CD8-positive, alpha-beta memory T cell (primary cell): ENCODE measurements at regions not wholly inside any gene's neighbourhood (a gene's known extent, or its start where the extent isn't known, plus 50 kb on each side); places are given as distances from the start of the nearest gene placed in this dataset.
A peak's percentile ranks its signal among the peaks of the same experiment; 100 is the strongest.
"Not testable (repeated sequence)": the region's sequence is repeated elsewhere in the genome, so short reads cannot be mapped to it uniquely, and the experiment has no call there.

Experiments used
- CTCF ChIA-PET: fragments of 350-600 bp; sonication (Branson Sonifier 250); formaldehyde crosslinking; loops from one replicate; lab custom pipeline; 2021; ENCODE audit warnings: antibody characterized with exemption; lab: Charles Lee
- POLR2A ChIA-PET: fragments of 350-600 bp; sonication (Branson Sonifier 250); formaldehyde crosslinking; loops from one replicate; lab custom pipeline; 2021; ENCODE audit warnings: antibody characterized with exemption; lab: Charles Lee
- DNase-seq, 5 donors: peaks; one replicate each; pipeline versions ENCODE4 v3.0.0 to v3.0.0-alpha.2; 2020 to 2022; ENCODE audit warnings: mixed read lengths in 1 of 5
- H3K27ac ChIP-seq: one replicate; pipeline ENCODE4 v1.7.0; 2013; ENCODE audit warnings: low read depth, mild to moderate bottlenecking, low read length, moderate library complexity
- H3K27me3 ChIP-seq: 2 replicates; pipeline ENCODE4 v1.7.0; 2013; ENCODE audit warnings: low read length, mild to moderate bottlenecking; ENCODE audit not compliant: insufficient read depth, poor library complexity, severe bottlenecking
- H3K36me3 ChIP-seq: 2 replicates; pipeline ENCODE4 v1.7.0; 2013; ENCODE audit warnings: mild to moderate bottlenecking, low read length, moderate library complexity; ENCODE audit not compliant: insufficient read depth
- H3K4me1 ChIP-seq: 2 replicates; pipeline ENCODE4 v1.7.0; 2013; ENCODE audit warnings: mild to moderate bottlenecking, low read length, moderate library complexity; ENCODE audit not compliant: insufficient read depth
- H3K4me3 ChIP-seq: 2 replicates; pipeline ENCODE4 v1.7.0; 2013; ENCODE audit warnings: mild to moderate bottlenecking, low read length
- H3K9me3 ChIP-seq: 2 replicates; pipeline ENCODE4 v1.7.0; 2013; ENCODE audit warnings: mild to moderate bottlenecking, low read length
- H3K27ac Mint-ChIP-seq, 8 donors: one replicate each; pipeline ENCODE4 v1.8.0; 2020 to 2021; ENCODE audit warnings: mixed read lengths in 8 of 8, mild to moderate bottlenecking in 6 of 8, inconsistent platforms in 3 of 8, moderate library complexity in 3 of 8
- H3K27me3 Mint-ChIP-seq, 2 donors: one replicate each; pipeline ENCODE4 v1.8.0; 2020 to 2021; ENCODE audit warnings: mixed read lengths in 2 of 2, mild to moderate bottlenecking in 1 of 2, moderate library complexity in 1 of 2
- H3K36me3 Mint-ChIP-seq, 3 donors: one replicate each; pipeline ENCODE4 v1.8.0; 2020 to 2021; ENCODE audit warnings: mixed read lengths in 3 of 3, inconsistent platforms in 1 of 3, mild to moderate bottlenecking in 1 of 3
- H3K4me1 Mint-ChIP-seq, 3 donors: one replicate each; pipeline ENCODE4 v1.8.0; 2020 to 2021; ENCODE audit warnings: mixed read lengths in 3 of 3, inconsistent platforms in 1 of 3, mild to moderate bottlenecking in 1 of 3
- H3K4me3 Mint-ChIP-seq, 7 donors: one replicate each; pipeline ENCODE4 v1.8.0; 2020 to 2021; ENCODE audit warnings: mixed read lengths in 7 of 7, mild to moderate bottlenecking in 6 of 7, moderate library complexity in 4 of 7, inconsistent platforms in 2 of 7
- H3K9me3 Mint-ChIP-seq, 5 donors: one replicate each; pipeline ENCODE4 v1.8.0; 2020 to 2022; ENCODE audit warnings: mixed read lengths in 5 of 5, mild to moderate bottlenecking in 3 of 5, moderate library complexity in 2 of 5, inconsistent platforms in 1 of 5

DNA sequence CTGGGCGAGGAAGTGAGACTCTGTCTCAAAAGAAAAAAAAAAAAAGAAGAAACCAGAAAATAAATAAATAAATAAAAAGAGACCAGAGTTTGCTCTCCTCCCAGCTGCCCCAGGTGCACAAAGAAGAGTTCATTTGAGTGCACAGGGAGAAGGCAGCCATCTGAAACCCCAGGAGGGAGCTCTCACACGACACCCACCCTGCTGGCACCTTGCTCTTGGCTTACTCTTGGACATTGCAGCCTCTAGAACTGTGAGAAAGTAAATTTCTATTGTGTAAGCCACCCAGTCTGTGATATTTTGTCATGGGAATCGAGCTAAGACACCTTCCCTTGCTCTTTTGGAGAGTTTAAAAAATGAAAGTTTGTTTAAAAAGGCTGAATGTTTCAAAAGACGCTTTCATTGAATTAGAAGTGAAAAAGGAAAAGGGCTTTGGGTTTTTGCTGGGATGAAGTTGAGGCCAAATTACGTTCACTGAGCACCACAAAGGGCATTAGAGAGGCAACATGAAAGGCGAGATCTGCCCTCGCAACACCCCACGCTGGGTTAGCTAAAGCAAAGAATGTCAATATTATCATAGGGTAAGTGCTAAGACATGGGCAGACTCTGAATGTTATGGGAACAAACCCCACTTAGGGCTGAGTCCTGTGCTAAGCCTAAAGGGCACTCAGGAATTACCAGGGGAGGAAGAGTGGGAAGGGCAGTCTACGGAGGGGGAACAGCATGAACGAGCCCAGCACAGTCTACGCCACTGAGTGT is 128.9 kb upstream of the RIOK3 start:
- Histone ChIP-seq H3K4me3 (no peak overlapping the region), H3K27ac (no peak overlapping the region), H3K27me3 (no peaks in the 10 kb centered on the region), H3K9me3 (no peaks in the 10 kb centered on the region), H3K4me1 (no peaks in the 10 kb centered on the region), H3K36me3 (no peaks in the 10 kb centered on the region)
- DNase-seq = no peak
- H3K27me3 Mint-ChIP-seq = peaks cover 2 to 5% of the 10 kb centered on the region in 2 donors
- H3K4me1 Mint-ChIP-seq = no peaks in the 10 kb centered on the region
- H3K4me3 Mint-ChIP-seq = no peak overlapping the region
- ChIA-PET POLR2A (no interaction called here), CTCF (no interaction called here)
- H3K9me3 Mint-ChIP-seq = peaks cover 0 to 3% (median 0%) of the 10 kb centered on the region in 5 donors
- no peak overlapping the region for H3K27ac Mint-ChIP-seq
- peaks cover 3 to 32% (median 4%) of the 10 kb centered on the region in 3 donors for H3K36me3 Mint-ChIP-seq

DNA sequence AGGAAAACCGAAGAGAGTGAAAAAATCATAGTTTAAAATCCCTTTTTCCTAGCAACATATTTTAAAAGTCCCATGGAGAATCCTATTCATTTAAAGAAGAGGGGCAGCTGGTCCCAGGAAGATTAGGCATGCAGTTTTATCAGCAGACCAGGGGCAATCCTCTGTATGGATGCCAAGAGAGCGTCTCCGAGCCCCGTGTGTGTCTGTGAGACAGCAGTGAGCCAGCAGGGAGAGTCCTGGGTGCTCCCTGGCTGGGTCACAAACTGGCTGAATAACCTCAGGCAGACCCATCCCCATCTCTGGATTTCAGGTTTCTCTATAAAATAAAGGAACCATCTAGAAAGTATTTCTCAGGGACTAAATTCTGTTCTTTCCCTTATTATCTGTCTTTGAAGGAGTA is 128.2 kb upstream of the RIOK3 start:
- Histone ChIP-seq H3K27me3 (no peaks in the 10 kb centered on the region), H3K4me1 (no peaks in the 10 kb centered on the region), H3K9me3 (no peaks in the 10 kb centered on the region), H3K36me3 (no peaks in the 10 kb centered on the region), H3K27ac (no peak overlapping the region), H3K4me3 (no peak overlapping the region)
- Mint-ChIP-seq H3K4me1 (no peaks in the 10 kb centered on the region), H3K36me3 (peaks cover 3 to 36% (median 6%) of the 10 kb centered on the region in 3 donors), H3K9me3 (peaks cover 0 to 5% (median 0%) of the 10 kb centered on the region in 5 donors), H3K4me3 (no peak overlapping the region), H3K27me3 (peaks cover 2 to 5% of the 10 kb centered on the region in 2 donors), H3K27ac (no peak overlapping the region)
- ChIA-PET CTCF (no interaction called here), POLR2A (no interaction called here)
- DNase-seq = no peak

DNA sequence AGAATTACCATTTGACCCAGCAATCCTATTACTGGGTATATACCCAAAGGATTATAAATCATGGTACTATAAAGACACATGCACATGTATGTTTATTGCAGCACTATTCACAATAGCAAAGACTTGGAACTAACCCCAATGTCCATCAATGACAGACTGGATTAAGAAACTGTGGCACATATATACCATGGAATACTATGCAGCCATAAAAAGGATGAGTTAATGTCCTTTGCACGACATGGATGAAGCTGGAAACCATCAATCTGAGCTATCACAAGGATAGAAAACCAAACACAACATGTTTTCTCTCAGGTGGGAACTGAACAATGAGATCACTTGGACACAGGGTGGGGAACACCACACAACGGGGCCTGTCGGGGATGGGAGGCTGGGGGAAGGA is 123.4 kb upstream of the RIOK3 start:
- H3K9me3 Mint-ChIP-seq, H3K9me3 ChIP-seq, H3K36me3 ChIP-seq, H3K4me1 Mint-ChIP-seq, H3K4me3 Mint-ChIP-seq, DNase-seq, H3K4me1 ChIP-seq, H3K27me3 Mint-ChIP-seq, H3K27me3 ChIP-seq, H3K27ac ChIP-seq, CTCF ChIA-PET, H3K4me3 ChIP-seq, POLR2A ChIA-PET: not testable (repeated sequence)
- Mint-ChIP-seq H3K36me3 (peaks cover 3 to 44% (median 8%) of the 10 kb centered on the region in 3 donors), H3K27ac (peak overlapping the region in 1 of 8 donors; percentile 34)

DNA sequence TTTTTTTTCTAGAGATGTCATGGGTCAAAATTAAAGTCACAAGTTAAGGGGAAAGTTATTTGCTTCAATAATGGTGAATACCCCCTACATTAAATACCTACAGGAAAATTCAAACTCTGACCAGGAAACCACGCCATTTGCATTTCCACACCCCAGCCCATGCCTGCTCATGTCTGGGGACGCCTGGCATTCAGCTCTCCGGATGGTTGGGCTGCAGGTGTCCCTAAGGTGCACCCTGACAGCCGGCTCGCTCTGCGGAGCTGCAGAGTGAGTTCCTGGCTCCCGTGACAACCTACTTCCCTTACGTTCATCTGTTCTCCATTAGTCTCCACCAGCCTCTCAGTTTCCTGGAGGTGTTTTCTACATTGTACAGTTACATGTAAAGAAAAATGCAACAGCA is 122.7 kb upstream of the RIOK3 start:
- Mint-ChIP-seq H3K9me3 (peaks cover 0 to 2% (median 0%) of the 10 kb centered on the region in 5 donors), H3K4me1 (no peaks in the 10 kb centered on the region), H3K27me3 (peaks cover 0 to 3% of the 10 kb centered on the region in 2 donors), H3K27ac (no peak overlapping the region), H3K36me3 (peaks cover 3 to 39% (median 4%) of the 10 kb centered on the region in 3 donors), H3K4me3 (no peak overlapping the region)
- no peak for DNase-seq
- POLR2A ChIA-PET = no interaction called here
- no peaks in the 10 kb centered on the region for H3K9me3 ChIP-seq
- no peak overlapping the region for H3K4me3 ChIP-seq
- no peak overlapping the region for H3K27ac ChIP-seq
- CTCF ChIA-PET = no interaction called here
- no peaks in the 10 kb centered on the region for H3K36me3 ChIP-seq
- H3K4me1 ChIP-seq = no peaks in the 10 kb centered on the region
- H3K27me3 ChIP-seq = no peaks in the 10 kb centered on the region

DNA sequence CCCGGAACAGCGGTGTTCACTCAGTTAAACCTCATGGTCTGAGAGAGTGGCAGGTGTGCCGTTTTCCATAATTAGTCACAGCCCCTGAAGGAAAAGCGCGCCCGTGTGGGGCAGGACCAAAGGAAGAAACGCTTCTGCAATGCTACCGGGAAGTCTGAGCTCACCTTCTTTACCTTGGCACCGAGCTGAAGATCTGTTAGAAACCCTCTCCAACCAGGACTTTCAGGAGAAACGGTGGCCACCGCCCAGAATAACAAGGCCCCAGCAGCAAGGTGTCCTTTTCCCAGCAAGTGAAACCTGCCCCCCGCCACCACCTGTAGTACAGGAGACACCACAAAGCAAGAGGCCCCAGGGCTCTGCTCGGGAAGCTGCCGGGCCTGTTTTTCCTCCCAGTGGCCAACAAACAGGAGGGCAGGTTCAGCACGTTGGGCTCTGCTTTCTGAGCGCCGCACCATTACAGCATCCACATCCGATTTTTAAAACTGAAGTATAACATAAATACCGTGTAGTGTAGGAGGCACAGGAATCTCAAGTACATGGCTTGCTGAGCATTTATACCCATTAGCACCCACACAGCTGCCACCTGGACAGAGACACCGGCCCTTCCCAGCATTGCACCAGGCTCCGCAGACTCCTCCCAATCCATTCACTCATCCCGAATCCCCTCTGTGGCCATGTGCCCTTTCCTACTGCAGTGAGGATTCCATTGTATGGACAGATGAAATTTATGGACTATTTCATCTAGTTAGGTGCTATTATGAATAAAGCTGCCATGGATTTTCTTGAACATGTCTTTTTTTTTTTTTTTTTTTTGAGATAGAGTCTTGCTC is 121.8 kb upstream of the RIOK3 start:
- ChIA-PET POLR2A (no interaction called here), CTCF (no interaction called here)
- no peak for DNase-seq
- H3K9me3 ChIP-seq = no peaks in the 10 kb centered on the region
- Mint-ChIP-seq H3K4me3 (no peak overlapping the region), H3K4me1 (no peaks in the 10 kb centered on the region), H3K27me3 (peaks cover 0 to 3% of the 10 kb centered on the region in 2 donors), H3K36me3 (peaks cover 3 to 38% (median 4%) of the 10 kb centered on the region in 3 donors), H3K9me3 (peaks cover 0 to 2% (median 0%) of the 10 kb centered on the region in 5 donors), H3K27ac (no peak overlapping the region)
- H3K27me3 ChIP-seq = no peaks in the 10 kb centered on the region
- no peak overlapping the region for H3K4me3 ChIP-seq
- H3K4me1 ChIP-seq = no peaks in the 10 kb centered on the region
- H3K27ac ChIP-seq = no peak overlapping the region
- no peaks in the 10 kb centered on the region for H3K36me3 ChIP-seq

DNA sequence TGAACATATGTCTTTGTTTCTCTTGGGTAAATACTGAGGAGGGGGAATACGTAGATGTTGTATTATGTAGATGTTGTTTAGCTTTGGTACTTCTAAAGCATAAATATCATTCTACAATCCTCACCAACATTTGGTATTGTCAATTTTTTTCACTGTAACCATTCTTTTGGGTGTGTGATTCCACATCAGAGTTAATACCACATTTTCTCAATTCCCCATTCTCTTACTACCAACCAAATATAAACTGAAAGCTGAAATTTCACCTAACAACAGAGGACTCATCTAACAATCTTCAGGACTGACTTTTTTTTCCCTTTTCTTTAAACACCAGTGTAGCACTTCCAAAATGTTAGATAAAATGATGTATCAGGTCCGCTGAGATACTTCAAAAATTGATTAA is 120.7 kb upstream of the RIOK3 start:
- Histone ChIP-seq H3K4me3 (no peak overlapping the region), H3K9me3 (no peaks in the 10 kb centered on the region), H3K27me3 (no peaks in the 10 kb centered on the region), H3K36me3 (no peaks in the 10 kb centered on the region), H3K27ac (no peak overlapping the region), H3K4me1 (no peaks in the 10 kb centered on the region)
- no peak for DNase-seq
- no peak overlapping the region for H3K4me3 Mint-ChIP-seq
- ChIA-PET CTCF (no interaction called here), POLR2A (no interaction called here)
- H3K9me3 Mint-ChIP-seq = peaks cover 0 to 2% (median 0%) of the 10 kb centered on the region in 5 donors
- H3K36me3 Mint-ChIP-seq = peaks cover 1 to 31% (median 5%) of the 10 kb centered on the region in 3 donors
- peaks cover 0 to 1% of the 10 kb centered on the region in 2 donors for H3K27me3 Mint-ChIP-seq
- H3K4me1 Mint-ChIP-seq = no peaks in the 10 kb centered on the region
- H3K27ac Mint-ChIP-seq = no peak overlapping the region

DNA sequence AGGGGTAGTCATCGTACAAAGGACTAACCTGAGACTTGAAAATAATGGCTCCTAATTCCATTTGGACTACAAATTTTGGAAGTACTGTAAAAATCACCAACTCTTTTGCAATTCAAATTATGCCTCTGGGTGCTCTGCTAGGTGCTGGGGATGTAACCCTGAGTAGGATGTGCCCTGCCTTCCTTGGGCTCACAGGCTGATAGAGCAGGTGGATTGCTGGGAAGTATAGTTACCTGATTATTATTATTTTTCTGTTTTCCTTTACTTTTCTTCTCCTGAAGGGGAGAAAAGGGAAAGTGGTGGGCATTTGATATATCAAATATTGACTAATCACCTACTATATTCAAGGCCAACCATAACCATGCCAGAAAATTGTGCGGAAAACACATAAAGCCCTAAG is 119.3 kb upstream of the RIOK3 start:
- ChIA-PET CTCF (no interaction called here), POLR2A (no interaction called here)
- Mint-ChIP-seq H3K27me3 (peaks cover 0 to 1% of the 10 kb centered on the region in 2 donors), H3K9me3 (peaks cover 0 to 2% (median 0%) of the 10 kb centered on the region in 5 donors), H3K27ac (no peak overlapping the region), H3K4me1 (no peaks in the 10 kb centered on the region), H3K36me3 (peaks cover 0 to 19% (median 5%) of the 10 kb centered on the region in 3 donors), H3K4me3 (no peak overlapping the region)
- Histone ChIP-seq H3K4me3 (no peak overlapping the region), H3K4me1 (no peaks in the 10 kb centered on the region), H3K27me3 (no peaks in the 10 kb centered on the region), H3K9me3 (no peaks in the 10 kb centered on the region), H3K36me3 (no peaks in the 10 kb centered on the region), H3K27ac (no peak overlapping the region)
- DNase-seq = no peak

DNA sequence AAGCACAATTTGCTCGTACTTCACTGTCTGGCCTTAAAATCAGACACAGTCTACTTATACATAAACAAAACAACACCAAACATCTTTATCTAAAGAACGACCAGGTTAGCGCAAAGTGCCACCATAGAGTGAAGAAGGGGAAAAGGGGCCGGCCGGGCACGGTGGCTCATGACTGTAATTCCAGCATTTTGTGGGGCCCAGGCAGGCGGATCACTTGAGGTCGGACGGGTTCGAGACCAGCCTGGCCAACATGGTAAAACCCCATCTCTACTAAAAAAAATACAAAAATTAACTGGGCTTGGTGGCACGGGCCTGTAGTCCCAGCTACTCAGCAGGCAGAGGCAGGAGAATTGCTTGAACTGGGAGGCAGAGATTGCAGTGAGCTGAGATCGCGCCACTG is 118.5 kb upstream of the RIOK3 start:
- Mint-ChIP-seq H3K4me3 (no peak overlapping the region), H3K36me3 (peaks cover 0 to 16% (median 5%) of the 10 kb centered on the region in 3 donors), H3K9me3 (peaks cover 0 to 2% (median 0%) of the 10 kb centered on the region in 5 donors), H3K4me1 (no peaks in the 10 kb centered on the region), H3K27me3 (peaks cover 0 to 1% of the 10 kb centered on the region in 2 donors), H3K27ac (peak overlapping the region in 1 of 8 donors; percentile 22)
- no peaks in the 10 kb centered on the region for H3K27me3 ChIP-seq
- H3K27ac ChIP-seq = no peak overlapping the region
- no peaks in the 10 kb centered on the region for H3K9me3 ChIP-seq
- ChIA-PET POLR2A (no interaction called here), CTCF (no interaction called here)
- no peaks in the 10 kb centered on the region for H3K36me3 ChIP-seq
- no peaks in the 10 kb centered on the region for H3K4me1 ChIP-seq
- no peak for DNase-seq
- no peak overlapping the region for H3K4me3 ChIP-seq
